Neural crest cell (in vitro differentiated cells): ENCODE measurements at regions not wholly inside any gene's neighbourhood (a gene's known extent, or its start where the extent isn't known, plus 50 kb on each side); places are given as distances from the start of the nearest gene placed in this dataset.

Experiments used
- DNase-seq: peaks from one replicate; pipeline ENCODE4 v3.0.0; 2021; ENCODE audit warnings: low read depth, mixed read lengths, low spot score
- H3K27ac Mint-ChIP-seq: one replicate; pipeline ENCODE4 v1.8.0; 2021; ENCODE audit warnings: mild to moderate bottlenecking, mixed read lengths; ENCODE audit not compliant: unreplicated experiment
- H3K27me3 Mint-ChIP-seq: 2 replicates; pipeline ENCODE4 v1.8.0; 2021; ENCODE audit warnings: low read depth, mild to moderate bottlenecking, mixed read lengths
- H3K36me3 Mint-ChIP-seq: 2 replicates; pipeline ENCODE4 v1.8.0; 2021; ENCODE audit warnings: low read depth, mild to moderate bottlenecking, mixed read lengths
- H3K4me1 Mint-ChIP-seq: 2 replicates; pipeline ENCODE4 v1.8.0; 2021; ENCODE audit warnings: mixed read lengths
- H3K4me3 Mint-ChIP-seq: one replicate; pipeline ENCODE4 v1.8.0; 2021; ENCODE audit warnings: mild to moderate bottlenecking, mixed read lengths
- H3K9me3 Mint-ChIP-seq: 2 replicates; pipeline ENCODE4 v1.8.0; 2021; ENCODE audit warnings: mixed read lengths
- TF ChIP-seq, protein P1 (sequence below): fragments of 200-600 bp; sonication (generic); conservative IDR thresholded peaks from 2 replicates; pipeline ENCODE4 v1.5.0; 2021; ENCODE audit warnings: antibody characterized with exemption, mild to moderate bottlenecking

DNA sequence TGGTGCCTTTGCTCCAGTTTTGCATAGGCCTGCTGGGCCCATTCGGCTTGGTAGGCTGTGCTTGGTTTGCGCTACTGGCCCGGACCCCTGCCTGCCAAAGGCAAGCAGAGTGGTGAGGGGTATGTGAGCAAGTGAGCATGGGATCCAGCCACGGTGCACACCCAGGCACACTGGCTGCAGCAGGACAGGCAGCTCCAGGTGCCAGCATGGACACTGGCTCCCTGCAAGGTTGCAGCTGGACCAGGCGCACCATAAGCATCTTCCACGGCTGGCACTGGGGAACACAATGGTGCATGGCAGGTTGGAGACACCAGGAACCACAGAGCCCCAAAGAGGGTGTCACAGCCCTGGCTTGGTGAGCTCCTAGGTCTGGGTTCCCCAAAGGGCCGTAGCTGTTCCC lies 693.5 kb upstream of the PTBP2 start:
- no peaks in the 10 kb centered on the region for H3K9me3 Mint-ChIP-seq
- H3K27ac Mint-ChIP-seq: no peak overlapping the region
- no peaks in the 10 kb centered on the region for H3K4me1 Mint-ChIP-seq
- TF ChIP-seq, protein P1, sequence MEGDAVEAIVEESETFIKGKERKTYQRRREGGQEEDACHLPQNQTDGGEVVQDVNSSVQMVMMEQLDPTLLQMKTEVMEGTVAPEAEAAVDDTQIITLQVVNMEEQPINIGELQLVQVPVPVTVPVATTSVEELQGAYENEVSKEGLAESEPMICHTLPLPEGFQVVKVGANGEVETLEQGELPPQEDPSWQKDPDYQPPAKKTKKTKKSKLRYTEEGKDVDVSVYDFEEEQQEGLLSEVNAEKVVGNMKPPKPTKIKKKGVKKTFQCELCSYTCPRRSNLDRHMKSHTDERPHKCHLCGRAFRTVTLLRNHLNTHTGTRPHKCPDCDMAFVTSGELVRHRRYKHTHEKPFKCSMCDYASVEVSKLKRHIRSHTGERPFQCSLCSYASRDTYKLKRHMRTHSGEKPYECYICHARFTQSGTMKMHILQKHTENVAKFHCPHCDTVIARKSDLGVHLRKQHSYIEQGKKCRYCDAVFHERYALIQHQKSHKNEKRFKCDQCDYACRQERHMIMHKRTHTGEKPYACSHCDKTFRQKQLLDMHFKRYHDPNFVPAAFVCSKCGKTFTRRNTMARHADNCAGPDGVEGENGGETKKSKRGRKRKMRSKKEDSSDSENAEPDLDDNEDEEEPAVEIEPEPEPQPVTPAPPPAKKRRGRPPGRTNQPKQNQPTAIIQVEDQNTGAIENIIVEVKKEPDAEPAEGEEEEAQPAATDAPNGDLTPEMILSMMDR: no peak
- H3K36me3 Mint-ChIP-seq: no peaks in the 10 kb centered on the region
- DNase-seq: no peak
- no peak overlapping the region for H3K4me3 Mint-ChIP-seq
- H3K27me3 Mint-ChIP-seq: no peaks in the 10 kb centered on the region

DNA sequence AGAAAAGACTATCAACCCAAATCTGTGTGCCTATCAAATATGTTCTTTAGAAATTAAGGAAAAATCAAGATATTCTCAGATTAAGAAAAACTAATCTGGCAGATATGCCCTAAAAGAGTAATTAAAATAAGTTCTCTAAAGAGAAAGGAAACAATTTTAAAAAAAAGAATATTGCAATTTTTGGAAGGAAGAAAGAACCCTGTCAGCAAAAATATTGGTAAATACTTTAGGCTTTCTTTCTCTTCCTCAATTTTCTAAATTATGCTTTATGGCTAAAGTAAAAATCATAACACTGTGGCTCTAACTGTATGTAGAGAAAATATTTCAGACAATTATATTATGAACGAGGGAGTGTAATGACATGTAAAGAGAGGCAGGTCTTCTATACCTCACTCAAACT lies 691.3 kb upstream of the PTBP2 start:
- DNase-seq: no peak
- H3K27ac Mint-ChIP-seq: no peak overlapping the region
- H3K27me3 Mint-ChIP-seq: no peaks in the 10 kb centered on the region
- no peaks in the 10 kb centered on the region for H3K36me3 Mint-ChIP-seq
- H3K4me1 Mint-ChIP-seq: no peaks in the 10 kb centered on the region
- H3K4me3 Mint-ChIP-seq: no peak overlapping the region
- TF ChIP-seq, protein P1: no peak
- no peaks in the 10 kb centered on the region for H3K9me3 Mint-ChIP-seq

DNA sequence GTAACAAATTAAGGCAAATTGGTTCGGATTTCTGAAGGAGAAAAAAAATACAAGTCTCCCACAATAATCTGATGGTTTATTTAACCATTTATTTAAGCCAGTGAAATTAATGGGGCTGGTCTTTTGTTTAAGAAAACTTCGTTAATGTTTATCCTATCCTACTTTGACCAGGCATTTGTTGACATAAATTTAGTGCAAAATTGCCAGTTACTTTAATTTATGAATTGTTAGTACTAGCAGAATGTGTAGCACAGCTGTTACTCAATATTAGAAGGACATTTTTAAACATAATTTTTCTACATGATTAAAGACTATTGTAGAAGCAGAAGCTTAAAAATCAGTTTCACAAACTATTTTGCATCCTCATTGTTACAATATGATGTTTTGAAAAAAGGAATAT lies 687.6 kb upstream of the PTBP2 start:
- H3K27ac Mint-ChIP-seq: no peak overlapping the region
- DNase-seq: no peak
- no peaks in the 10 kb centered on the region for H3K9me3 Mint-ChIP-seq
- TF ChIP-seq, protein P1: no peak
- H3K4me3 Mint-ChIP-seq: no peak overlapping the region
- no peaks in the 10 kb centered on the region for H3K36me3 Mint-ChIP-seq
- no peaks in the 10 kb centered on the region for H3K27me3 Mint-ChIP-seq
- H3K4me1 Mint-ChIP-seq: no peaks in the 10 kb centered on the region

DNA sequence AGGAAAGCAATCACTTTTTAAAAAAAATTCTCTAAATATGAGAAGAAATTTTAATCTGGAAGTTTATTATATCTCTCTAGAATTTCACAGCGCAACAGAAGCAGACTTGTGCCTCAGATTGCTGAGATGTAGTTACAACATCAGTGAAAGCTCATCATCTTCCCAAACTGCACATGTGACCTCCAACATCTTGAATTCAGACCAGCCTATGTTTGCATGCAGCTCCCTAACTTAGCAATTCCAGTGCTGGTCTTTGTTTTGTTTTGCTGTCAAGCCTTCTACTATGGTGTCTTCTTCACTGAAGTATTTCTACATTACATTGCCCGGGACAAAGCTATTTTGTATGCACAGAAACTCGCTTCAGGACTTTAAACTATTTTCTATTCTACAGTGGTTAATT lies 684.8 kb upstream of the PTBP2 start:
- no peak overlapping the region for H3K27ac Mint-ChIP-seq

DNA sequence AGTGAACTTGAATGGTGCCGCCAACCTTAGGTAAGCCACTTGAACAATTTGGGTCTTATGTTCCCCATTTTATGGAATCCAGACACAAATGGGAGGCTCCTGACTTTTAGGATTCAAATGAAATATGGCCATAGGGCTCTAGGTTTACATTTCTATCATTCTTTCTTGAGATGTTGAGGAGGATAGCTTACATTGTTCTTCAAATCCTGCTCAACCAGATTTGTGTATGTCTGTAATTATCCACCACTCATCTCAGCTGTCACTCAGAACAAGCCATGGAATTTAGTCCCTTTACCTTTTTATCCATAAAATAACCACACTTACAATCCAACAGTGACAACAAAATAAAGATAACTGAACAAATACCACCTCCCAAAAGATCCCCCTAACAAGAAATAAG lies 682.9 kb upstream of the PTBP2 start:
- TF ChIP-seq, protein P1: no peak
- no peak for DNase-seq
- H3K4me3 Mint-ChIP-seq: no peak overlapping the region
- no peaks in the 10 kb centered on the region for H3K27me3 Mint-ChIP-seq
- H3K36me3 Mint-ChIP-seq: no peaks in the 10 kb centered on the region
- H3K4me1 Mint-ChIP-seq: no peaks in the 10 kb centered on the region
- no peak overlapping the region for H3K27ac Mint-ChIP-seq
- H3K9me3 Mint-ChIP-seq: no peaks in the 10 kb centered on the region

More for the DNA sequence above, 684.8 kb upstream of the PTBP2 start:
- no peaks in the 10 kb centered on the region for H3K9me3 Mint-ChIP-seq
- no peaks in the 10 kb centered on the region for H3K36me3 Mint-ChIP-seq
- H3K4me3 Mint-ChIP-seq: no peak overlapping the region
- no peaks in the 10 kb centered on the region for H3K4me1 Mint-ChIP-seq
- TF ChIP-seq, protein P1: no peak
- H3K27me3 Mint-ChIP-seq: no peaks in the 10 kb centered on the region
- no peak for DNase-seq

DNA sequence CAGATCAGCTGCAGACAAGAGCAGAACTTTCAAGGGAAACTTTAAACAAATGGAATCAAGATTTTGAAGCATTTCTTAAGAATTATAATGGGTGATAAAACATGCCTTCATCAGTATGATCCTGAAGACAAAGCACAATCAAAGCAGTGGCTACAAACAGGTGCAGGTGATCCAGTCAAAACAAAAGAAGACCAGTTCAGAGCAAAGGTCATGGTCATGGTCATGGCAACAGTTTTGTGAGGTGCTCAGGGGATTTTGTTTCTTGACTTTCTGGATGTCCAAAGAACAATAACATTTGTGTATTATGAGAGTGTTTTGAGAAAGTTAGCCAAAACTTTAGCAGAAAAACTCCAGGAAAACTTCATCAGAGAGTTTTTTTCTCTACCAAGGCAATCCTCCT lies 681.7 kb upstream of the PTBP2 start:
- Mint-ChIP-seq H3K9me3 (no peaks in the 10 kb centered on the region), H3K36me3 (no peaks in the 10 kb centered on the region), H3K4me3 (no peak overlapping the region), H3K4me1 (peaks cover 2% of the 10 kb centered on the region), H3K27ac (no peak overlapping the region), H3K27me3 (no peaks in the 10 kb centered on the region)
- no peak for DNase-seq
- TF ChIP-seq, protein P1: no peak
